PFSK-1 (cell line): ENCODE measurements at regions not wholly inside any gene's neighbourhood (a gene's known extent, or its start where the extent isn't known, plus 50 kb on each side); places are given as distances from the start of the nearest gene placed in this dataset.

Source experiments
- FOXP2 ChIP-seq: optimal IDR thresholded peaks from 2 replicates; pipeline ENCODE3; 2011; ENCODE audit warnings: borderline replicate concordance, control low read depth, inconsistent platforms; ENCODE audit not compliant: insufficient read depth; ENCODE audit errors: extremely low read length, extremely low read depth
- POLR2AphosphoS5 ChIP-seq: IDR thresholded peaks from 2 replicates; pipeline ENCODE4 v1.6.1; 2012; ENCODE audit warnings: low read depth, mild to moderate bottlenecking, control low read depth, low read length, moderate library complexity
- SIN3A ChIP-seq: IDR thresholded peaks from 2 replicates; pipeline ENCODE4 v1.6.1; 2012; ENCODE audit warnings: mild to moderate bottlenecking, low read length, moderate library complexity, borderline replicate concordance; ENCODE audit not compliant: insufficient read depth
- TAF1 ChIP-seq: IDR thresholded peaks from 2 replicates; pipeline ENCODE4 v1.6.1; 2012; ENCODE audit warnings: low read length, control low read depth, borderline replicate concordance; ENCODE audit not compliant: insufficient read depth
- TF ChIP-seq, protein P1 (sequence below), 2 experiments: IDR thresholded peaks; 2 replicates each; pipeline versions ENCODE4 v1.6.1 to v1.8.0; 2011 to 2012; ENCODE audit warnings: low read depth in 2 of 2, low read length in 2 of 2, control low read depth in 1 of 2, inconsistent platforms in 1 of 2, mild to moderate bottlenecking in 1 of 2, moderate library complexity in 1 of 2; ENCODE audit not compliant: insufficient read depth in 1 of 2

DNA sequence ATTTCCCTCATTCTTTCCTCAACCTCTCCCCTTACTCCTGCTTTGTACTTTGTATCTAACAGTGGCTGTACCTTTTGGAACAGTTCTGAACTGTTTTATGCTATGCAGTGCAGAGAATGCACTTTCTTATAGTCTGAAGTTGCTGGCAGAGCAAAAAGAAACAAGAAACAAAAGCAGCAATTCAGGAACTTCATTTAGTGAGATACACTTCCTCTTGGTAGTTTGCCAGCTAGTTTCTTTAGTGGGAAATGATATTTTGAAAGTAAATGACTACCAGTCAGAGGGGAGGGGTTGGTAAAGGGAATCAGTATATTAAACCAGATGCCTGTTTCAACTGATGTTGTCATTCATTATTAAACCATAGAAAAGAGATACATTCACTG is 55.0 kb upstream of the CHD2 start:
- TF ChIP-seq SIN3A, result no peak
- TF ChIP-seq, protein P1, sequence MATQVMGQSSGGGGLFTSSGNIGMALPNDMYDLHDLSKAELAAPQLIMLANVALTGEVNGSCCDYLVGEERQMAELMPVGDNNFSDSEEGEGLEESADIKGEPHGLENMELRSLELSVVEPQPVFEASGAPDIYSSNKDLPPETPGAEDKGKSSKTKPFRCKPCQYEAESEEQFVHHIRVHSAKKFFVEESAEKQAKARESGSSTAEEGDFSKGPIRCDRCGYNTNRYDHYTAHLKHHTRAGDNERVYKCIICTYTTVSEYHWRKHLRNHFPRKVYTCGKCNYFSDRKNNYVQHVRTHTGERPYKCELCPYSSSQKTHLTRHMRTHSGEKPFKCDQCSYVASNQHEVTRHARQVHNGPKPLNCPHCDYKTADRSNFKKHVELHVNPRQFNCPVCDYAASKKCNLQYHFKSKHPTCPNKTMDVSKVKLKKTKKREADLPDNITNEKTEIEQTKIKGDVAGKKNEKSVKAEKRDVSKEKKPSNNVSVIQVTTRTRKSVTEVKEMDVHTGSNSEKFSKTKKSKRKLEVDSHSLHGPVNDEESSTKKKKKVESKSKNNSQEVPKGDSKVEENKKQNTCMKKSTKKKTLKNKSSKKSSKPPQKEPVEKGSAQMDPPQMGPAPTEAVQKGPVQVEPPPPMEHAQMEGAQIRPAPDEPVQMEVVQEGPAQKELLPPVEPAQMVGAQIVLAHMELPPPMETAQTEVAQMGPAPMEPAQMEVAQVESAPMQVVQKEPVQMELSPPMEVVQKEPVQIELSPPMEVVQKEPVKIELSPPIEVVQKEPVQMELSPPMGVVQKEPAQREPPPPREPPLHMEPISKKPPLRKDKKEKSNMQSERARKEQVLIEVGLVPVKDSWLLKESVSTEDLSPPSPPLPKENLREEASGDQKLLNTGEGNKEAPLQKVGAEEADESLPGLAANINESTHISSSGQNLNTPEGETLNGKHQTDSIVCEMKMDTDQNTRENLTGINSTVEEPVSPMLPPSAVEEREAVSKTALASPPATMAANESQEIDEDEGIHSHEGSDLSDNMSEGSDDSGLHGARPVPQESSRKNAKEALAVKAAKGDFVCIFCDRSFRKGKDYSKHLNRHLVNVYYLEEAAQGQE (IDR thresholded peaks at IDR 0.05; ENCODE audit: insufficient read depth in 1 of 2, low read depth in 2 of 2, low read length in 2 of 2), result no peak

DNA sequence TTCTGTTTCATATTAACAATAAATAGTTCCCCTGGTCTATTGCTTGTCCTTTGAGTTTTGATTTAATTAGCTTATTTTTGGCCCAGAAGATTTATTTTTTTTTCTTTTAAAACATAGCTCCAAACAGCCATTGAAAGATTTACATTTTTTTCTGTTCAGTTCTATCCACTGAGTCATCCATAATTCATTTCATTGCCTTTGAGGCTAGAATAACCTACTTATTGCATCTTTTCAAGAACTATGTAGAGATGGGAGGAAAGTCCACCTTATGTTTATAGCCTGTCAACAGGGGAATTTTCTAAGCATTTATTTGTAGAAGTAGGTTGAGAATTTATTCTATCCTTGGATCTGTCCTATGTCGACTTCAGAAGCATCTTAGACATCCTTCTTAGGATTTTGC is 53.4 kb upstream of the CHD2 start:
- TF ChIP-seq, protein P1 (IDR thresholded peaks at IDR 0.05; ENCODE audit: insufficient read depth in 1 of 2, low read depth in 2 of 2, low read length in 2 of 2), result no peak
- TF ChIP-seq POLR2AphosphoS5, result no peak
- no peak for TF ChIP-seq TAF1
- no peak for TF ChIP-seq SIN3A
- no peak for TF ChIP-seq FOXP2

DNA sequence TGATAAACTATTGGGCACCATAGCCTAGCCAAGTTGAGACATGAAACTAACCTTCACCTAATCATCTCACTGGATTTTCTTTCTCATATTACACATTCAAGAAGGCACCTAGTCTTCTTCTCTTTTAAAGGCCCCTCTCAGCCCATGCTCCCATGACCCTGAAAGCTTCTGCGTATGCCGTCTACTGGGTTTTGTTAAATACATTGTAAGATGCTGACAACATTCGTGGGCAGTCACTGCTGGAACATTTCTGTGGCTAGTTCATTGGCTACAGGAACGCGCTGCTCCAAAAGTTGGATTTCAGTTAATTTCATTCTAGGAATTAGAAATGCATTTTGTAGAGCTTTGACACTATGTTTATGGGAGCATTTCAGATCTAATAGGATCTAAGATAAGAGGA is 52.3 kb upstream of the CHD2 start:
- TF ChIP-seq TAF1 (no peak), SIN3A (no peak), POLR2AphosphoS5 (no peak), FOXP2 (no peak)
- TF ChIP-seq, protein P1 (IDR thresholded peaks at IDR 0.05; ENCODE audit: insufficient read depth in 1 of 2, low read depth in 2 of 2, low read length in 2 of 2), result no peak

DNA sequence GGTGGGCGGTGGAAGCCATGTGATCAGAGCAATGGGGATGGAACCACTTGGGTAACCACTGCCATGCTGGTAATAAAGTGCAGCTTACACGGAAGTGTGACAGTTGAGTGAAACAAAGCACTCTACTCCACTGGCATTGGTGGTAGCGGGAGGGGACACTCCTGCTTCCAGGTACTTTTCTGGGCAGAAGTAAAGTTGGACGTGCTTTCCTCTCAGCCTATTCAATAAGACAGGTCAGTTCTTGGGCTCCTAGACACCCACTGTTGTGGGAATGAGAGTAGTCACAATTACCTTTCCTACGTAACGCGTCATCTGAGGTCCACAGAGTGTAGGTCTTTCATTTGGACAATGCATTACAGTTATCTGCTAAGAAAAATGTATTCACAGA is 51.7 kb upstream of the CHD2 start:
- TF ChIP-seq SIN3A (no peak), TAF1 (no peak), POLR2AphosphoS5 (no peak), FOXP2 (no peak)
- TF ChIP-seq, protein P1 (IDR thresholded peaks at IDR 0.05; ENCODE audit: insufficient read depth in 1 of 2, low read depth in 2 of 2, low read length in 2 of 2), result no peak

DNA sequence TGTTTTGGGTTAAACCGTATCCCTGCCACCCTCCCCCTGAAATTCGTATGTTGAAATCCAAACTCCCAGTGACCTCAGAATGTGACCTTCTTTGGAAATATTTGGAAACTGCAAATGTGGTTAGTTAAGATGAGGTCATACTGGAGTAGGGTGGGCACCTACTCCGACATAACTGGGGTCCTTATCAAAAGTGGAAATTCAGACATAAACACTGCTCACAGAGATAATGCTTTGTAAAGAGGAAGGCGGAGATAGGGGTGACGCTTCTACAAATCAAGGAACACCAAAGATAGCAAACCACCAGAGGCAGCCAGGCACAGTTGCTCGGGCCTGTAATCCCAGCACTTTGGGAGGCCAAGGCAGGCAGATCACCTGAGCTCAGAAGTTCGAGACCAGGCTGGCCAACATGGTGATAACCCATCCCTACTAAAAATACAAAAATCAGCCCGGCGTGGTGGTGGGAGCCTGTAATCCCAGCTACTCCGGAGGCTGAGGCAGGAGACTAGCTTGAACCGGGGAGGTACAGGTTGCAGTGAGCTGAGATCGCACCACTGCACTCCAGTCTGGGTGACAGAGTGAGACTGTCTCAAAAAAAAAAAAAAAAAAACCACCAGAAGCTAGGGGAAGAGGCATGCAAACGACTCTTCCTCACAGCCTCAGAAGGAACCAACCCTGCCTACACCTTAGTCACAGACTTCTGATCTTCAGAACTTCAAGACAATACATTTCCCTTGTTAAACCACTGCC is 51.1 kb upstream of the CHD2 start:
- TF ChIP-seq POLR2AphosphoS5 (no peak), FOXP2 (no peak), SIN3A (no peak), TAF1 (no peak)
- TF ChIP-seq, protein P1 (IDR thresholded peaks at IDR 0.05; ENCODE audit: insufficient read depth in 1 of 2, low read depth in 2 of 2, low read length in 2 of 2), result no peak
